H1 (cell line): ENCODE measurements at regions not wholly inside any gene's neighbourhood (a gene's known extent, or its start where the extent isn't known, plus 50 kb on each side); places are given as distances from the start of the nearest gene placed in this dataset.

Source experiments
- BRCA1 ChIP-seq: IDR thresholded peaks from 2 replicates; pipeline ENCODE4 v1.6.1; 2012; ENCODE audit warnings: low read depth, low read length, improper control_type of control experiment
- CTCF ChIP-seq, 3 experiments: IDR thresholded peaks; 1 replicate in 2 of 3; 2 replicates in 1 of 3; pipeline versions ENCODE4 v1.5.1 to v1.6.1; 2011; ENCODE audit warnings: low read length in 3 of 3, mild to moderate bottlenecking in 3 of 3, inconsistent platforms in 2 of 3, low read depth in 1 of 3, moderate library complexity in 1 of 3; ENCODE audit not compliant: insufficient read depth in 1 of 3; ENCODE audit errors: control extremely low read depth in 1 of 3
- GABPA ChIP-seq: IDR thresholded peaks from 2 replicates; pipeline ENCODE4 v1.6.1; 2011; ENCODE audit warnings: mild to moderate bottlenecking, low read length, moderate library complexity, borderline replicate concordance; ENCODE audit not compliant: insufficient read depth
- GTF2F1 ChIP-seq: IDR thresholded peaks from 2 replicates; pipeline ENCODE4 v1.6.1; 2012; ENCODE audit warnings: low read depth, low read length, improper control_type of control experiment, borderline replicate concordance
- JUND ChIP-seq: IDR thresholded peaks from 2 replicates; pipeline ENCODE4 v1.6.1; 2011; ENCODE audit warnings: mild to moderate bottlenecking, improper control_type of control experiment, low read length
- POLR2A ChIP-seq, 2 experiments: IDR thresholded peaks; 1 replicate in 1 of 2; 2 replicates in 1 of 2; pipeline ENCODE4 v1.6.1; 2011; ENCODE audit warnings: low read depth in 2 of 2, low read length in 2 of 2, mild to moderate bottlenecking in 2 of 2; ENCODE audit errors: control extremely low read depth in 1 of 2
- POLR2AphosphoS5 ChIP-seq: IDR thresholded peaks from 2 replicates; pipeline ENCODE4 v1.6.1; 2011; ENCODE audit warnings: low read depth, low read length
- RAD21 ChIP-seq, 2 experiments: IDR thresholded peaks in 1 of 2; conservative IDR thresholded peaks in 1 of 2; 2 replicates each; pipeline ENCODE4 v1.6.1; 2011; ENCODE audit warnings: low read depth in 2 of 2, low read length in 2 of 2, improper control_type of control experiment in 1 of 2, inconsistent platforms in 1 of 2, mild to moderate bottlenecking in 1 of 2, moderate library complexity in 1 of 2
- RFX5 ChIP-seq: IDR thresholded peaks from 2 replicates; pipeline ENCODE4 v1.6.1; 2011; ENCODE audit warnings: low read depth, low read length, improper control_type of control experiment, borderline replicate concordance
- SIN3A ChIP-seq, 2 experiments: IDR thresholded peaks in 1 of 2; conservative IDR thresholded peaks in 1 of 2; 2 replicates each; pipeline ENCODE4 v1.6.1; 2011 to 2012; ENCODE audit warnings: low read length in 2 of 2, improper control_type of control experiment in 1 of 2, low read depth in 1 of 2, mild to moderate bottlenecking in 1 of 2
- SUZ12 ChIP-seq: fragments of 200-600 bp; sonication (generic); IDR thresholded peaks from 2 replicates; pipeline ENCODE4 v1.6.1; 2012; ENCODE audit warnings: mild to moderate bottlenecking, inconsistent platforms, low read length, moderate library complexity, mixed read lengths
- USF2 ChIP-seq: IDR thresholded peaks from 2 replicates; pipeline ENCODE4 v1.6.1; 2011; ENCODE audit warnings: low read length, improper control_type of control experiment

- TF ChIP-seq BRCA1 (no peak), CTCF (IDR thresholded peaks at IDR 0.05; ENCODE audit: control extremely low read depth in 1 of 3, insufficient read depth in 1 of 3, low read depth in 1 of 3, low read length in 3 of 3) (no peak), POLR2A (IDR thresholded peaks at IDR 0.05; ENCODE audit: control extremely low read depth in 1 of 2, low read depth in 2 of 2, low read length in 2 of 2) (no peak), RAD21 (IDR thresholded peaks at IDR 0.05 in 1 of 2, conservative IDR thresholded peaks at IDR 0.05 in 1 of 2; ENCODE audit: low read depth in 2 of 2, low read length in 2 of 2) (no peak), POLR2AphosphoS5 (no peak), SIN3A (conservative IDR thresholded peaks at IDR 0.05 in 1 of 2, IDR thresholded peaks at IDR 0.05 in 1 of 2; ENCODE audit: low read depth in 1 of 2, low read length in 2 of 2) (no peak), SUZ12 (no peak), GTF2F1 (no peak), GABPA (no peak), RFX5 (no peak), JUND (no peak), USF2 (no peak)
These were observed 77.9 kb downstream of the FOXB1 start for GRCh38 chr15:60081976-60082375.
